NK-92 (cell line): ENCODE measurements at regions not wholly inside any gene's neighbourhood (a gene's known extent, or its start where the extent isn't known, plus 50 kb on each side); places are given as distances from the start of the nearest gene placed in this dataset.

Source experiments
- DNase-seq: peaks from one replicate; lab custom pipeline; 2025; ENCODE audit not compliant: unreplicated experiment; lab: John Stamatoyannopoulos, UW

DNA sequence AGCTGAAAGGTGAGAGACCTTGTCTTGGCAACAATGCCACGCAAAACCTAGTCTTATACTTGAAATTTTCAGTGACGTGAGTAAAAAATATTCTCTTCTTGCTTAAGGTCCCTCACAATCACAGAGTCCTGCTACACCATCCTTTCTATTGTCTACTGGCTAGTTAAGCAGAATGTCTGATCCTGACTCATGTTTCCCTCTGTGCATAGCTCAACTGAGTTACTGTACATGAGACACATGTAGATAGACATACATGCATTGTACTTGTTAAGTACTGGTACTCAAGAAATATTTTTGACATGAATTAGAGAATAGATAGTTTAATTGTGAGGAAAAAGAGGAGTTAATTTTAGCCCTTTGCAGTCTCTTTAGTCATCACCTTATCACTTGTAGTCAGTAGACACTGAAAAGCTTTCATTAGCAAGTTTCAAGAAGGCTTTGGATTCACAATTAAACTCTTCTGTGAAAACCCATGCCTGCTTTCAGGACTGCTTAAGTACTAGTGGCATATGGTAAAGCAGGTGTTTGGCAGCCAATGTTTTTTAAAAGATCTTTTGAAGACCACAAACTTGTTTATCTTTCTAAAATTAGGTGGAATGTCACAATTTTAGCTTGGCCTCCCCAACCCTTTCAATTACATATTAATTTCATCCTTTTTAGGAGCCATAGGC lies 158.7 kb upstream of the CCDC150 start:
- DNase-seq, result no peak

GRCh38 chr2:196481324-196481697 lies 158.2 kb upstream of the CCDC150 start:
- DNase-seq, result no peak

DNA sequence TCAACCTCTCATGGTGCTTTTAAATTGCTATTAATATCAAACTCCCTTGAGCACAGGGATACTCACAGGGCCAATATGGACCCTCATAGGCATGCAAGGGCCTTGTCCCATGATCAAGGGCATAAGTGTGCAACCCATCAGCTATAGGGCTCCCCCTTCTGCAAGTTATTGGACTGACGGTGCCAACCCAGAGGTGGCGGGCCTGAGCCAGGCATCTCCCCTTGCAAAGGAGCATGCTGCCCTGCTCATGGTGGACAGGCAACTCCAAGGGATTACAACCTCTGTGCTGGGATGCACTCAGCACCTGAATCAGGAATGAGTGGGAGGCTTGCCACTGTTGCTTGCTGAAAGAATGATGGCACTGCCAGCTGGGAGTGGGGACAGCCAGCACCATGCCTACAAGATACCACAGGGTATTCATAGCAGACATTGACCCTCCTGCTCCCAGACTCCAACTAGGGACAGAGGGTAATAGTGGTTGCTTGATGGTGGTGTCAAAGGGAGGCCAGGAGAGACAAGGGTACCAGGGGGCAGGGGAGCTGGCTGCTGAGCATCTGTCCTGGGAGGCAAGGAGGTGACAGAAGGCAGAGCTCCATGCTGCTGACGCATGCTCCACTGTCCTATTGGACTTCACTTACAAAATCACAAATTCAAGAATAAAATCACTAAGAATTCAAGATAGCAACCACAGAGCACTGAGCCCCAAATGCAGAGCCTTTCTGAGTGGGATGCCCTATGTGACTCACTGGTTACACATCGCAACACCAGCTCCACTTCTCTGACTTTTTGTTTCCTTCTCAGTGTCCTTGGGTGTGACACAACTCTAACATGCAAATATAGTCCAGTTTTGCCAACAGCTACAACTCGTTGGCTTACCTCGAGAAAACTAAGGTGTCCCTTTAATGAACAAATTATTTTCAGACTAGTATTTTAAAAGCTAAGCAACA lies 157.1 kb upstream of the CCDC150 start:
- DNase-seq, result no peak

DNA sequence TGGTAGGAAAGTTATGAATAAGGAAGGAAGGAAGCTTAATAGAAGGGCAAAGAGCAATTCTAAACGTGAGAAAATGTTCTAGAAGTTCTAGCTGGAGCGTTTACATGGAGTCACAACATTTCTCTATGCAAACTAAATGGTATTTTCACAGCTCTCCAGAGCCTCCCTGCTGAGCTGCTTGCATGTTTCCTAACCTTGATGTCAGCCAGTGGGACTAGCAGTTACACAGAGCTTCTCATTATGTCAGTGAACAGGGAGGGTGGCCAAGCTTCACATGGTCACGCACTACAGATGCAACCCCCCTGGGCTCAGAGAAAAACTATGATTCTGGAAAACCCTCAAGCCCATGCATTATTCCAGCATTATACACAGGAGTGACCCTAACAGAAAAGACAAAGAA lies 153.4 kb upstream of the CCDC150 start:
- DNase-seq, result no peak

DNA sequence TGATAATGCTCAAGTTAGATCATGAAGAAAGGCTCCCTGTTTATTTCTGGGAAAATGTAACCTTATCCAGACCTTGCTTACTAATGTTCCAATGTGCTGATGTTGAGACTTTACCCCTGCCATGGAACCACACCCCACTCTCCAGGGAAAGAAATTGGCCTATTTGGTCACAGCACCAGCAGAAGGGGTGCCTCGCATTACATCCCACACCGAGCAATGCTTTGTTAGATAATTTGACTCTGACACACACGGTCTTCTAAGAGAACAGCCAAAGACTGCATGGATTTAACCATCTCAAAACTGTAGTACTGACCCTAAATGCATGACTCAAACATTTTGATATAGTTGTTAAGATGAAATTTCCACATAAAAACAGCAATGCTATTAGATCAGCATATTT lies 152.1 kb upstream of the CCDC150 start:
- no peak for DNase-seq

DNA sequence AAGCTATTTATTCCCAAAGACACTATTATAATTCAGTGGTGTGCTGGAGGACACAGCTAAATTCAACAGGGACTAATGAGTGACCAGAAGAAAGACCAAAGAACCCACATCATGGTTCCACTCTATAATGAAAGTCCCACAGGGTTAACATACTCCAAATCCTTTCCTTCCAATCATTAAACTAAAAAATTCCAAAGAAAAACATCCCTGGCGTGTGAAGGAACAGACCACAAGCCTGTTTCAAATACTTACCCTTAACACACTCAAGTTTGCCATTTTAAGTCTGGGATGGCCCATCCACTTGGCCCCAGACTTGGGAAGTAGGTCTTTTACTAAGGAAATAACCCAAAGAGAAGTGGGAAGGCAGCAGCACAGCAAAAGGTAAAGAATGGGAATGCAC lies 150.1 kb upstream of the CCDC150 start:
- DNase-seq, result no peak

GRCh38 chr2:196492946-196493345 lies 146.6 kb upstream of the CCDC150 start:
- DNase-seq, result no peak

- no peak for DNase-seq
These were observed 140.6 kb upstream of the CCDC150 start for GRCh38 chr2:196498962-196499361.

- no peak for DNase-seq
These were observed 139.8 kb upstream of the CCDC150 start for GRCh38 chr2:196499686-196500085.

GRCh38 chr2:196500686-196501431 lies 138.7 kb upstream of the CCDC150 start:
- no peak for DNase-seq

GRCh38 chr2:196501836-196502235 lies 137.7 kb upstream of the CCDC150 start:
- no peak for DNase-seq

GRCh38 chr2:196502386-196502785 lies 137.1 kb upstream of the CCDC150 start:
- no peak for DNase-seq

DNA sequence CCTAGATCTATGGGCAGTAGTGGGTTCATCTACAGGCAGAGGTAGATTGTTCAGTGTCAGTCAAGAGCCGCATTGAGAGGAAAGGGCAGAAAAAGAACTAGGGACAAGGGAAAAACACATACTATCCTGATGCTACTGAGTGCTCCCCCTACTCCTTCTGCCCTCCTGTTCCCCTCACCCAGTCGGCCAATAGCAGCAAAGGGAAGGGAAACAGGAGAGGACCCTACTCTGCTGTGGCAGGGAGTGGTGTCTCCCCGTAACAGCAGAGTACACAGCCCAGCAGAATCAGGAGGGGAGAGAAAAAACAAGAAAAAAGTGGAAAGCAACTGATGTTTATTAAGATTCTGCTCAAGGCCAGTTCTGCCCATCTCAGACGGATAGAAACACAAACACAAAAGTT lies 136.1 kb upstream of the CCDC150 start:
- no peak for DNase-seq

DNA sequence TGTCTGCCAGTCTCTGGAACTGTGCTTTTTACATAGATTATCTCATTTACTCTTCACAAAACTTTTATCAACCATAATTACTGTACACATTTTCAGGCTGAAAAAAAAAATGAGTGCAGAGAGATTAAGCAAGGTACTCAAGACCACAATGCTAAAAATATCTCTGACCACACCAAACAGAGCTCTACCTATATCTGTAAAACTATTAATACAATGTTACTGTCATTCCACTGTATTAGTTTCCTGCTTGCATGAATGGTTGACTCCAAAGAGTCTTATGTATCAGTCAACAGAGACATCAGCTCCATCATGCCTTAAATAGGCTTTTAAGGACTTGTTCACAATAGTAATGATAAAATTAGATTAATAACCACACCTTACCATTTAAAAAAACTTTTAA lies 134.7 kb upstream of the CCDC150 start:
- no peak for DNase-seq

DNA sequence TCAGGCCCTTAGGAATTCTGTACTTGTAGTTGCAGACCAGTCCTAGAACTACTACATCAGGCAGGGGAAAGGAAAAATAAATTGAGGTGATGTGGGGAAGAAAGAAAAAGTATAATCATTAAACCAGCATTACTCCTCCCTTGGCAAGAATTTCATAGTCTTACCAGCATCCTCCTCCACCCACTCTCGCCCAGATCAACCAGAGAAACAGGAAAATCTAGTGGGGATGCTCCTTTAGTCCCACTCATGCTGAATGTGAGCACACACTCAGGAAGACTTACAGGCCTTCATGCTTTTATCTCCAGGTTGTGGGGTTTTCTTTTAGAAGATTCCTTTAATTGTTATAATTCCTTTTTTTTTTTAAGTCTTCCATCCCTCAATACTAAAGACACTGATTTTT lies 129.3 kb upstream of the CCDC150 start:
- no peak for DNase-seq

DNA sequence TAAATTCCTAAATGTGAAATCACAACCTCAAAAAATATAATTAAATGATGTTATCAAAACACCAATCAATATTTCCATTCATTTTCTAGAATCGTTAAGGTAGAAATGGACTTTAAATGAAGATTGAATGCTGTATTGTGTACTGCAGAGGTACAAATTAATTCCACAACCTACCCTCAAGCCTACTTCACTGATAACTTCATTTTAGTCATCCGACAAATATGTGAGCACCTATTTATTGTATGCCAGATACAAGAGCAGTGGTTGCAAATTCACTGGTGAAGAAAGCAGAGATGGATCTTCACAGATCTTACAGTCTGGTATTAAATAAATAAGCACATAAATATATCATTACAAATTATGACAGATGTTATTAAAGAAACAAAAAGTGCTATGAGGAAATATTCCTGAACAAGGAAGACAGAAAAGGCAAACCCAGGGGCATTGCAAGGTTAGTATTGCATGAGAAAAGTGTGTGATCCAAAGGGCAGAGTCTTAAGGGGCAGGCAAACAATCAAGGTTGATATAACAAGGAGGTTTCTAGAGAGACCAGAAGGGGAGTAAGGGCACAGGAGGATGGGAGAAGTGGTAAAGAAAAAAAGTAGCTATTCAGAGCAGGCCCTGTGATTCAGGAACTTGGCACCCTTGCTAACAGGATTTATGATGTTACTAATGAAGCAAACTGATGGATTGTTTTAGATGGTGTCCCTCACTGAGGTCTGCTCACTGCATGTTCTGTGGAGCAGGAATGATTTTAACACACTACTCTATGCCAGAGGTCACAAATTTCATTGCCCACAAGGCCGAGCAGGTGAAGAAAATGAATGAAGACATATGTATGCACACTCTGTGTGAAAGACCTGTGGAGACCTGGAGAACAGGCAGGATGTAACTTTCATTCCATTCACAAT lies 128.0 kb upstream of the CCDC150 start:
- DNase-seq, result no peak

DNA sequence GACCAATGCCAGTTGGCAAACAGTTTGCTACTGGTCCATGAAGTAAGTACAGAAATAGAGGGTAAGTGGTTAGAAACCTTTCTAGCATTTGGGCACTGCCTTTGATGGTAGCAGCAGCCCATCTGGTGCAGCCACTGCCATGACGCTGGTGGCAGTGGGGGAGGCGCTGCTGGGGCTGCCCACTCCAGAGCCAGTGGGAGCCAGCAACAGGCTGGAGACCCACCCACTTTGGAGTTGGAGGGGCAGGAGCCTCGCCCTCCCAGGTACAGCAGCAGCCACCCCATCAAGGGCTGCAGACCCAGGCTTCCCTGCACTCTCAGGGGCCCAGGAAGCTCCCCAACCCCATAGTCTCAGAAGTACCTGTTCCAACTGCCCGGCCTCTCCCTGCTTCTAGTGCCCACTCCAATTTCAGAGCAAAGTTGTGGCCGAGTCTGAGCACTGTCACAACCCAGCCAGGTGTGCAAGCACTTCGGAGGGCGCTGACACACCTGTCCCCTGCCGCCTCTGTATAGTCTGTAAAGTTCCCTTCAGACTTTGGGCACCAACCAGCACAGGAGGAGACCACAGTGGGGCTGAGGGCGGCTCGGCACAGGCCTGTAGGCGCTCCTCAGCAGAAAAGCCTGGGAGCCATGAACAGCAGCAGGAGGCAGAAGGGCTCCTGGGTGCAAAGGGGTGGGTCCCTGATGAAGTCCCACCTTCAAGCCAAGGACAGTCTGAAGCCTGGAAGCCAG lies 125.6 kb upstream of the CCDC150 start:
- no peak for DNase-seq

DNA sequence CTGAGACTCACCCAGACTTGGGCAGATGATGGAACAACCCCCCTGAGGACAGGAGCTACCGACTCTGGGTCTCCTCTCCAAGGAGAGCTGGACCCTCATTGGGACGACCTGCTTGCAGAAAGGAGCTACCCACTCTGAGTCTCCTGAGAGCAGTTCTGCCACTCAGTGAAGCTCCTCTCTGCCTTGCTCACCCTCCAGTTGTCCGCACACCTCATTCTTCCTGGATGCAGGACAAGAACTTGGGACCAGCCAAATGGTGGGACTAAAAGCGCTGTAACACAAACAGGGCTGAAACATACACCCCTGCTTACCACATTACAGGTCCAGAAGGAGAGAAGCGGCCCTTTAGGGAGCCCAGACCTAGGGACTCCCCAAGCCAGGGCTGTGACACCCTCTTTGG lies 124.9 kb upstream of the CCDC150 start:
- no peak for DNase-seq

GRCh38 chr2:196515051-196515450 lies 124.5 kb upstream of the CCDC150 start:
- DNase-seq, result no peak

DNA sequence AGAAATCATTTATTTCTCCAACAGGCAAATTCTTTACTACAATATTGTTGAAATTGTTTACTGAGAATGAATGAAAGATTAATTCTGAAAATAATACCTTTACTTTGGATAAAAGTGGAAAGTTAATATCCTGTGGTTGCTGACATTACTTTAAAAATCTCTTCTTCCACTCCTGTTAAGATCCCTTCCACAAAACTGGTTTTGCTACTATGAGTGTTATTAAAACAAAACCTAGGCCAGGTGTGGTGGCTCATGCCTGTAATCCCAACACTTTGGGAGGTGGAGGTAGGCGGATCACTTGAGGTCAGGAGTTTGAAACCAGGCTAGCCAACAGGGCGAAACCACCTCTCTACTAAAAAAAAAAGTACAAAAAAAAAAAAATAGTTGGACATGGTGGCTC lies 123.9 kb upstream of the CCDC150 start:
- DNase-seq, result no peak
